CD4-positive, alpha-beta T cell (primary cell): ENCODE measurements at regions not wholly inside any gene's neighbourhood (a gene's known extent, or its start where the extent isn't known, plus 50 kb on each side); places are given as distances from the start of the nearest gene placed in this dataset.
"Not testable (repeated sequence)": the region's sequence is repeated elsewhere in the genome, so short reads cannot be mapped to it uniquely, and the experiment has no call there.

Source experiments
- ATAC-seq: fragments of 200-7000 bp; cut with Tn5 transposase; one replicate; pipeline ENCODE4 v1.10.0; 2022; ENCODE audit warnings: mild to moderate bottlenecking; ENCODE audit not compliant: poor library complexity
- CTCF ChIA-PET: fragments of 350-600 bp; sonication (Branson Sonifier 250); formaldehyde crosslinking; loops from one replicate; lab custom pipeline; 2021; ENCODE audit warnings: antibody characterized with exemption, inconsistent platforms; lab: Charles Lee
- POLR2A ChIA-PET: fragments of 350-600 bp; sonication (Branson Sonifier 250); formaldehyde crosslinking; loops from one replicate; lab custom pipeline; 2021; ENCODE audit warnings: antibody characterized with exemption, inconsistent platforms; lab: Charles Lee
- DNase-seq, 14 experiments: peaks; one replicate each; pipeline ENCODE4 v3.0.0-alpha.2; 2013 to 2020; ENCODE audit warnings: mixed read lengths in 2 of 14
- H3K27ac ChIP-seq, 2 donors: one replicate each; pipeline versions ENCODE4 v1.5.1 to v1.7.0; 2013; ENCODE audit warnings: low read length in 2 of 2, low read depth in 1 of 2, mild to moderate bottlenecking in 1 of 2
- H3K27me3 ChIP-seq, 2 experiments: 1 replicate in 1 of 2; 2 replicates in 1 of 2; pipeline versions ENCODE4 v1.6.1 to v1.7.0; 2013; ENCODE audit warnings: low read length in 2 of 2, control low read depth in 1 of 2, mild to moderate bottlenecking in 1 of 2, moderate library complexity in 1 of 2; ENCODE audit not compliant: insufficient read depth in 2 of 2, control insufficient read depth in 1 of 2
- H3K36me3 ChIP-seq: one replicate; pipeline ENCODE4 v1.6.1; 2013; ENCODE audit warnings: low read length, control low read depth; ENCODE audit not compliant: insufficient read depth
- H3K4me1 ChIP-seq: one replicate; pipeline ENCODE4 v1.6.1; 2013; ENCODE audit warnings: low read length, control low read depth; ENCODE audit not compliant: insufficient read depth
- H3K4me3 ChIP-seq: one replicate; pipeline ENCODE4 v1.5.1; 2013; ENCODE audit warnings: mild to moderate bottlenecking, low read length, moderate library complexity
- H3K9me3 ChIP-seq, 2 experiments: 1 replicate in 1 of 2; 2 replicates in 1 of 2; pipeline versions ENCODE4 v1.6.1 to v1.7.0; 2013; ENCODE audit warnings: low read length in 2 of 2, mild to moderate bottlenecking in 2 of 2, control low read depth in 1 of 2, moderate library complexity in 1 of 2; ENCODE audit not compliant: control insufficient read depth in 1 of 2, insufficient read depth in 1 of 2
- H3K27ac Mint-ChIP-seq: one replicate; pipeline ENCODE4 v1.8.0; 2020; ENCODE audit warnings: mixed read lengths
- H3K27me3 Mint-ChIP-seq: one replicate; pipeline ENCODE4 v1.8.0; 2021; ENCODE audit warnings: mixed read lengths
- H3K36me3 Mint-ChIP-seq: one replicate; pipeline ENCODE4 v1.8.0; 2021; ENCODE audit warnings: low read depth, mixed read lengths
- H3K4me1 Mint-ChIP-seq: one replicate; pipeline ENCODE4 v1.8.0; 2021; ENCODE audit warnings: low read depth, mixed read lengths
- H3K4me3 Mint-ChIP-seq: one replicate; pipeline ENCODE4 v1.8.0; 2020; ENCODE audit warnings: mild to moderate bottlenecking, mixed read lengths
- H3K9me3 Mint-ChIP-seq: one replicate; pipeline ENCODE4 v1.8.0; 2020; ENCODE audit warnings: mixed read lengths
- CTCF ChIP-seq: fragments of 200-600 bp; IDR thresholded peaks from one replicate; pipeline ENCODE4 v1.8.0; 2022; ENCODE audit warnings: antibody characterized with exemption, mild to moderate bottlenecking
- intact Hi-C, 2 experiments: fragments of 100-400 bp; cut with DNase I in 1 of 2; cut with micrococcal nuclease in 1 of 2; formaldehyde crosslinking; loops; one replicate each; pipeline versions ENCODE4 v1.15.1 to v1.9.0; 2023 to 2025; cut with DNase I, micrococcal nuclease

- TF ChIP-seq CTCF: no peak
- H3K9me3 Mint-ChIP-seq: no peaks in the 10 kb centered on the region
- intact Hi-C loops: no loop called here
- H3K27me3 ChIP-seq: peaks cover 0 to 3% of the 10 kb centered on the region in 2 experiments
- H3K36me3 Mint-ChIP-seq: no peaks in the 10 kb centered on the region
- no peak overlapping the region for H3K27ac Mint-ChIP-seq
- no peaks in the 10 kb centered on the region for H3K9me3 ChIP-seq
- no peak for ATAC-seq
- H3K4me1 Mint-ChIP-seq: no peaks in the 10 kb centered on the region
- CTCF ChIA-PET: no interaction called here
- no peak overlapping the region for H3K27ac ChIP-seq
- H3K4me3 Mint-ChIP-seq: no peak overlapping the region
- no peaks in the 10 kb centered on the region for H3K4me1 ChIP-seq
- no peaks in the 10 kb centered on the region for H3K36me3 ChIP-seq
- POLR2A ChIA-PET: no interaction called here
- no peak for DNase-seq
- H3K4me3 ChIP-seq: no peak overlapping the region
- peaks cover 13% of the 10 kb centered on the region for H3K27me3 Mint-ChIP-seq
Observed at GRCh38 chr5:174919351-174919750, 195.0 kb downstream of the MSX2 start.

- H3K4me1 Mint-ChIP-seq: no peaks in the 10 kb centered on the region
- Histone ChIP-seq H3K36me3 (no peaks in the 10 kb centered on the region), H3K27ac (no peak overlapping the region), H3K4me3 (no peak overlapping the region), H3K27me3 (peaks cover 0 to 3% of the 10 kb centered on the region in 2 experiments), H3K4me1 (no peaks in the 10 kb centered on the region), H3K9me3 (no peaks in the 10 kb centered on the region)
- ATAC-seq (no peak), DNase-seq (no peak)
- intact Hi-C loops: no loop called here
- no peak for TF ChIP-seq CTCF
- no peak overlapping the region for H3K4me3 Mint-ChIP-seq
- H3K27ac Mint-ChIP-seq: no peak overlapping the region
- CTCF ChIA-PET: no interaction called here
- no peaks in the 10 kb centered on the region for H3K9me3 Mint-ChIP-seq
- POLR2A ChIA-PET: no interaction called here
- no peaks in the 10 kb centered on the region for H3K36me3 Mint-ChIP-seq
- peaks cover 15% of the 10 kb centered on the region for H3K27me3 Mint-ChIP-seq
Observed at GRCh38 chr5:174918655-174919054, 194.3 kb downstream of the MSX2 start.

GRCh38 chr5:174917976-174918554 lies 193.7 kb downstream of the MSX2 start:
- Mint-ChIP-seq H3K9me3 (no peaks in the 10 kb centered on the region), H3K4me1 (no peaks in the 10 kb centered on the region), H3K27me3 (peaks cover 15% of the 10 kb centered on the region), H3K27ac (no peak overlapping the region), H3K4me3 (no peak overlapping the region), H3K36me3 (no peaks in the 10 kb centered on the region)
- Histone ChIP-seq H3K27me3 (no peaks in the 10 kb centered on the region), H3K4me1 (no peaks in the 10 kb centered on the region), H3K9me3 (no peaks in the 10 kb centered on the region), H3K36me3 (no peaks in the 10 kb centered on the region), H3K27ac (no peak overlapping the region), H3K4me3 (no peak overlapping the region)
- DNase-seq: no peak
- intact Hi-C loops: no loop called here
- no peak for ATAC-seq
- no peak for TF ChIP-seq CTCF
- ChIA-PET POLR2A (no interaction called here), CTCF (no interaction called here)

- H3K4me1 ChIP-seq, DNase-seq, H3K27ac ChIP-seq, H3K27ac Mint-ChIP-seq, H3K4me3 Mint-ChIP-seq, H3K36me3 ChIP-seq, H3K4me1 Mint-ChIP-seq, H3K9me3 Mint-ChIP-seq, H3K4me3 ChIP-seq, POLR2A ChIA-PET, H3K36me3 Mint-ChIP-seq, H3K27me3 ChIP-seq, H3K9me3 ChIP-seq, intact Hi-C loops, ATAC-seq, CTCF ChIA-PET: not testable (repeated sequence)
- H3K27me3 Mint-ChIP-seq: peaks cover 20% of the 10 kb centered on the region
Observed at GRCh38 chr5:174917435-174917834, 193.1 kb downstream of the MSX2 start.

DNA sequence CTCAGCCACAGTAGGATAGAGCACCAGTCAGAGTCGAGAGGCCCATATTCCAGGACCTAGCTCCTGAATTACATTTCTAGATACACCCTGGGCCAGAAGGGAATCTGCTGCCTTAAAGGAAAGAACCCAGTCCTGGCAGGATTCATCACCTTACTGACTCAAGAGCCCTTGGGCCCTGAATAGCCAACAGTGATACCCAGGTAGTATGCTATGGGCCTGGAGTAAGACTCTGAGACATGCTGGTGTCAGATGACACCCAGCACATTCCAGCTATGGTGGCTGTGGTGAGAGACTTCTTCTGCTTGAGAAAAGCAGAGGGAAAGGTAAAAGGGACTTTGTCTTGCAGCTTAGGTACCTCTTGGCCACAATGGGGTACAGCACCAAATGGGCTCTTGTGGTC lies 192.5 kb downstream of the MSX2 start:
- H3K9me3 Mint-ChIP-seq, H3K4me1 ChIP-seq, H3K4me3 ChIP-seq, H3K4me1 Mint-ChIP-seq, H3K9me3 ChIP-seq, DNase-seq, H3K4me3 Mint-ChIP-seq, ATAC-seq, H3K27ac Mint-ChIP-seq, H3K27me3 ChIP-seq, CTCF ChIA-PET, H3K27ac ChIP-seq, intact Hi-C loops, POLR2A ChIA-PET, H3K36me3 ChIP-seq, H3K36me3 Mint-ChIP-seq: not testable (repeated sequence)
- peaks cover 20% of the 10 kb centered on the region for H3K27me3 Mint-ChIP-seq
